HepG2 (cell line): ENCODE measurements at regions not wholly inside any gene's neighbourhood (a gene's known extent, or its start where the extent isn't known, plus 50 kb on each side); places are given as distances from the start of the nearest gene placed in this dataset.

ENCODE experiments used
- EHMT2 ChIP-seq: fragments of 200-600 bp; sonication (generic); IDR thresholded peaks from 2 replicates; pipeline ENCODE4 v1.7.0; 2017; ENCODE audit warnings: antibody characterized with exemption, low read depth, low read length, borderline replicate concordance
- EP300 ChIP-seq, 3 experiments: sonication (generic) in 1 of 3; formaldehyde crosslinking in 1 of 3; IDR thresholded peaks; 2 replicates each; pipeline versions ENCODE4 v1.5.1 to v1.6.1; 2011 to 2020; ENCODE audit warnings: low read depth in 2 of 3, low read length in 2 of 3, borderline replicate concordance in 1 of 3, improper control_type of control experiment in 1 of 3, mild to moderate bottlenecking in 1 of 3, missing genetic modification reagents in 1 of 3, moderate library complexity in 1 of 3
- HES4 ChIP-seq: sonication (generic); formaldehyde crosslinking; IDR thresholded peaks from 2 replicates; pipeline ENCODE4 v1.9.0; 2021; ENCODE audit warnings: mild to moderate bottlenecking, missing genetic modification reagents, borderline replicate concordance
- KLF9 ChIP-seq: IDR thresholded peaks from 2 replicates; pipeline ENCODE4 v1.6.1; 2016; ENCODE audit warnings: low read depth
- NBN ChIP-seq: fragments of 450-650 bp; conservative IDR thresholded peaks from 2 replicates; pipeline ENCODE4 v1.6.1; 2017
- POLR2A ChIP-seq, 2 experiments: IDR thresholded peaks; 2 replicates each; pipeline ENCODE4 v1.6.1; 2011; ENCODE audit warnings: low read depth in 2 of 2, low read length in 2 of 2, mild to moderate bottlenecking in 1 of 2, moderate library complexity in 1 of 2; ENCODE audit not compliant: insufficient read depth in 1 of 2
- TEAD2 ChIP-seq: sonication (generic); formaldehyde crosslinking; IDR thresholded peaks from 2 replicates; pipeline ENCODE4 v1.9.0; 2021; ENCODE audit warnings: missing genetic modification reagents
- ZFP36 ChIP-seq: fragments of 150-350 bp; IDR thresholded peaks from 2 replicates; pipeline ENCODE4 v1.6.1; 2018; ENCODE audit warnings: borderline replicate concordance, low read length, low read depth; ENCODE audit not compliant: partially characterized antibody
- ZFX ChIP-seq: sonication (generic); formaldehyde crosslinking; IDR thresholded peaks from 2 replicates; pipeline ENCODE4 v1.4.0; 2020; ENCODE audit warnings: mild to moderate bottlenecking, low read depth, missing genetic modification reagents, moderate library complexity
- TF ChIP-seq, protein P1 (sequence below): sonication (generic); formaldehyde crosslinking; conservative IDR thresholded peaks from 2 replicates; pipeline ENCODE4 v1.8.1; 2023; ENCODE audit warnings: missing genetic modification reagents
- TF ChIP-seq, protein P2 (sequence below): sonication (generic); formaldehyde crosslinking; IDR thresholded peaks from 2 replicates; pipeline ENCODE4 v1.4.0; 2020; ENCODE audit warnings: missing genetic modification reagents
- TF ChIP-seq, protein P3 (sequence below): sonication (generic); formaldehyde crosslinking; IDR thresholded peaks from 2 replicates; pipeline ENCODE4 v1.5.0; 2020; ENCODE audit warnings: mild to moderate bottlenecking, missing genetic modification reagents, moderate library complexity

DNA sequence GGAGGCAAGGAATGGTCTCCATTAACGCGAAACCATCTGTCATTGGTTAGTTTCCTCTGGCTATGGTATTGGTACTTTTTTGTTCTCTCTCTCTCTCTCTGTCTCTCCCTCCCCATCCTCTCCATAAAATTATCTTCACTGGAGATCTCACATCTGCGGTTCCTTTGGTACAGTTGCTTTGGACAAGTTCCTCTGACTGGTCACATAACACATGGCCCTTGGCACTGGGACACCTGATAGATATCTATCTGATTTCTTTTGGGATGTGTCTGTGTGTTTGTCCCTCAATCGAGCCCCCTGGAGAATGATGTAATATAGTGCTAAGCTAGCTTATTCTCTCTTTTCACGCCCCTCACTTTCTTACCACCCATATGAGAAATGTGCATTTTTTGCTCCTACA, 682.0 kb upstream of the B3GALT2 start:
- TF ChIP-seq ZFX (no peak), ZFP36 (no peak), HES4 (no peak), EP300 (IDR thresholded peaks at IDR 0.05; ENCODE audit: low read depth in 2 of 2, low read length in 2 of 2) (no peak), EP300 (CRISPR knock-in tag; IDR thresholded peaks at IDR 0.05; ENCODE audit: borderline replicate concordance) (no peak), NBN (no peak), POLR2A (IDR thresholded peaks at IDR 0.05; ENCODE audit: insufficient read depth in 1 of 2, low read depth in 2 of 2, low read length in 2 of 2) (no peak), EHMT2 (no peak), KLF9 (CRISPR knock-in tag) (no peak), TEAD2 (CRISPR knock-in tag) (no peak)
- TF ChIP-seq, protein P1, sequence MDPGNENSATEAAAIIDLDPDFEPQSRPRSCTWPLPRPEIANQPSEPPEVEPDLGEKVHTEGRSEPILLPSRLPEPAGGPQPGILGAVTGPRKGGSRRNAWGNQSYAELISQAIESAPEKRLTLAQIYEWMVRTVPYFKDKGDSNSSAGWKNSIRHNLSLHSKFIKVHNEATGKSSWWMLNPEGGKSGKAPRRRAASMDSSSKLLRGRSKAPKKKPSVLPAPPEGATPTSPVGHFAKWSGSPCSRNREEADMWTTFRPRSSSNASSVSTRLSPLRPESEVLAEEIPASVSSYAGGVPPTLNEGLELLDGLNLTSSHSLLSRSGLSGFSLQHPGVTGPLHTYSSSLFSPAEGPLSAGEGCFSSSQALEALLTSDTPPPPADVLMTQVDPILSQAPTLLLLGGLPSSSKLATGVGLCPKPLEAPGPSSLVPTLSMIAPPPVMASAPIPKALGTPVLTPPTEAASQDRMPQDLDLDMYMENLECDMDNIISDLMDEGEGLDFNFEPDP, result no peak
- TF ChIP-seq, protein P2, sequence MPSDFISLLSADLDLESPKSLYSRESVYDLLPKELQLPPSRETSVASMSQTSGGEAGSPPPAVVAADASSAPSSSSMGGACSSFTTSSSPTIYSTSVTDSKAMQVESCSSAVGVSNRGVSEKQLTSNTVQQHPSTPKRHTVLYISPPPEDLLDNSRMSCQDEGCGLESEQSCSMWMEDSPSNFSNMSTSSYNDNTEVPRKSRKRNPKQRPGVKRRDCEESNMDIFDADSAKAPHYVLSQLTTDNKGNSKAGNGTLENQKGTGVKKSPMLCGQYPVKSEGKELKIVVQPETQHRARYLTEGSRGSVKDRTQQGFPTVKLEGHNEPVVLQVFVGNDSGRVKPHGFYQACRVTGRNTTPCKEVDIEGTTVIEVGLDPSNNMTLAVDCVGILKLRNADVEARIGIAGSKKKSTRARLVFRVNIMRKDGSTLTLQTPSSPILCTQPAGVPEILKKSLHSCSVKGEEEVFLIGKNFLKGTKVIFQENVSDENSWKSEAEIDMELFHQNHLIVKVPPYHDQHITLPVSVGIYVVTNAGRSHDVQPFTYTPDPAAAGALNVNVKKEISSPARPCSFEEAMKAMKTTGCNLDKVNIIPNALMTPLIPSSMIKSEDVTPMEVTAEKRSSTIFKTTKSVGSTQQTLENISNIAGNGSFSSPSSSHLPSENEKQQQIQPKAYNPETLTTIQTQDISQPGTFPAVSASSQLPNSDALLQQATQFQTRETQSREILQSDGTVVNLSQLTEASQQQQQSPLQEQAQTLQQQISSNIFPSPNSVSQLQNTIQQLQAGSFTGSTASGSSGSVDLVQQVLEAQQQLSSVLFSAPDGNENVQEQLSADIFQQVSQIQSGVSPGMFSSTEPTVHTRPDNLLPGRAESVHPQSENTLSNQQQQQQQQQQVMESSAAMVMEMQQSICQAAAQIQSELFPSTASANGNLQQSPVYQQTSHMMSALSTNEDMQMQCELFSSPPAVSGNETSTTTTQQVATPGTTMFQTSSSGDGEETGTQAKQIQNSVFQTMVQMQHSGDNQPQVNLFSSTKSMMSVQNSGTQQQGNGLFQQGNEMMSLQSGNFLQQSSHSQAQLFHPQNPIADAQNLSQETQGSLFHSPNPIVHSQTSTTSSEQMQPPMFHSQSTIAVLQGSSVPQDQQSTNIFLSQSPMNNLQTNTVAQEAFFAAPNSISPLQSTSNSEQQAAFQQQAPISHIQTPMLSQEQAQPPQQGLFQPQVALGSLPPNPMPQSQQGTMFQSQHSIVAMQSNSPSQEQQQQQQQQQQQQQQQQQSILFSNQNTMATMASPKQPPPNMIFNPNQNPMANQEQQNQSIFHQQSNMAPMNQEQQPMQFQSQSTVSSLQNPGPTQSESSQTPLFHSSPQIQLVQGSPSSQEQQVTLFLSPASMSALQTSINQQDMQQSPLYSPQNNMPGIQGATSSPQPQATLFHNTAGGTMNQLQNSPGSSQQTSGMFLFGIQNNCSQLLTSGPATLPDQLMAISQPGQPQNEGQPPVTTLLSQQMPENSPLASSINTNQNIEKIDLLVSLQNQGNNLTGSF (CRISPR knock-in tag), result no peak
- TF ChIP-seq, protein P3, sequence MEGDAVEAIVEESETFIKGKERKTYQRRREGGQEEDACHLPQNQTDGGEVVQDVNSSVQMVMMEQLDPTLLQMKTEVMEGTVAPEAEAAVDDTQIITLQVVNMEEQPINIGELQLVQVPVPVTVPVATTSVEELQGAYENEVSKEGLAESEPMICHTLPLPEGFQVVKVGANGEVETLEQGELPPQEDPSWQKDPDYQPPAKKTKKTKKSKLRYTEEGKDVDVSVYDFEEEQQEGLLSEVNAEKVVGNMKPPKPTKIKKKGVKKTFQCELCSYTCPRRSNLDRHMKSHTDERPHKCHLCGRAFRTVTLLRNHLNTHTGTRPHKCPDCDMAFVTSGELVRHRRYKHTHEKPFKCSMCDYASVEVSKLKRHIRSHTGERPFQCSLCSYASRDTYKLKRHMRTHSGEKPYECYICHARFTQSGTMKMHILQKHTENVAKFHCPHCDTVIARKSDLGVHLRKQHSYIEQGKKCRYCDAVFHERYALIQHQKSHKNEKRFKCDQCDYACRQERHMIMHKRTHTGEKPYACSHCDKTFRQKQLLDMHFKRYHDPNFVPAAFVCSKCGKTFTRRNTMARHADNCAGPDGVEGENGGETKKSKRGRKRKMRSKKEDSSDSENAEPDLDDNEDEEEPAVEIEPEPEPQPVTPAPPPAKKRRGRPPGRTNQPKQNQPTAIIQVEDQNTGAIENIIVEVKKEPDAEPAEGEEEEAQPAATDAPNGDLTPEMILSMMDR (CRISPR knock-in tag), result no peak
